ENCODE measurements at regions not wholly inside any gene's neighbourhood (a gene's known extent, or its start where the extent isn't known, plus 50 kb on each side); places are given as distances from the start of the nearest gene placed in this dataset.
"Not testable (repeated sequence)": the region's sequence is repeated elsewhere in the genome, so short reads cannot be mapped to it uniquely, and the experiment has no call there.

DNA sequence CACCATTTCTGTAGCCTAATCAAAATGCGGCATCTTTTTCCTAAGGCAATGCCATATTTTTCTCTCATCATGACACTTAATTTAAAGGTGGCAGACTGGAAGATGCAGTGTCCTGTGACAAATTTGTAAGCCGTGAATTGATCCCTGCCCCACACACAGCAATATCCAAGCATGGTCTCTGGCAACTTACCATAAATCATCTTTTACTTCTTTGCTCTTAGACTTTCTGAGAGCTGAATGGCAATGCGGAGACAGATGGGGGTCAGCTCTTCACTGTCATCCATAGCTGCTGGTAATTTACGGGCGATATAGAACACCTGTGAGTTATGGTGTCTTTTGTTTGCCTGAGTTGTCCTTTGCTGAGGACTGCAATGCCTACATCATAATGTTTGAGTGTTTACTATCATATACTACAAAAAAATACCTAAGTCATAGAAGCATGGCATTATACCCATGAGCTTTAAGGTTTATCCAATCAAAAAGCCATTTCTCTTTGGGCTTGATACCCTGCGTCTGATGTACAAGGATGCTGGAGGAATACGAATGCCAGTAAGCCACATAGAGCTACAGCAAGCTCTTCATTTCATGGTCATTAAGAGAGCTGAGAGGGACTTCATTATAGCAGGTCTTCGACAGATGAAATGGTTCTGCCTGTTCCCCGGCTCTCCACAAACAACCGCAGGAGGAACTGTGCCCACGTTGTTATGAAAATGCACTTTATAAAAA lies 148.1 kb downstream of the TRIML1 start:
- no peak for DNase-seq

- no peak for DNase-seq
These were observed 150.4 kb downstream of the TRIML1 start for GRCh38 chr4:188289531-188290125.

- DNase-seq: no peak
These were observed 156.7 kb downstream of the TRIML1 start for GRCh38 chr4:188295899-188296298.

DNA sequence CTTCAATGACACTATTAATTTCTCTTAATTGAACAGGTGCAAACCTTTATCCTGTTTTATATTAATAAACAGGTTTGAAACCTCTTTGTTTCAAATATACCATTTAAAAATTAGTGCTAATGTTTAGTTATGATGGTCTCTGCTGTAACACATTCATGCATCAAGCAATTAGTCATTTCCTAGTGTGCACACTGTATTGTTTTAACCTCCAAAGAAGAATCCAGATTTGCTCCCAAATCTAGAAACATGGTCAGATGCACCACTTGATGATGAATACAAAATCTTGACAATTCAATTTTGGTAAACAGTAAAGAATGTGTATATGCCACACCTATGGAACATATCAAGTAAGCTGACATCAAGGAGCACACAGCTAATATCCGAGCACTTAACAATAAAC lies 157.1 kb downstream of the TRIML1 start:
- DNase-seq: no peak

- DNase-seq: no peak
These were observed 158.6 kb downstream of the TRIML1 start for GRCh38 chr4:188297873-188298272.

DNA sequence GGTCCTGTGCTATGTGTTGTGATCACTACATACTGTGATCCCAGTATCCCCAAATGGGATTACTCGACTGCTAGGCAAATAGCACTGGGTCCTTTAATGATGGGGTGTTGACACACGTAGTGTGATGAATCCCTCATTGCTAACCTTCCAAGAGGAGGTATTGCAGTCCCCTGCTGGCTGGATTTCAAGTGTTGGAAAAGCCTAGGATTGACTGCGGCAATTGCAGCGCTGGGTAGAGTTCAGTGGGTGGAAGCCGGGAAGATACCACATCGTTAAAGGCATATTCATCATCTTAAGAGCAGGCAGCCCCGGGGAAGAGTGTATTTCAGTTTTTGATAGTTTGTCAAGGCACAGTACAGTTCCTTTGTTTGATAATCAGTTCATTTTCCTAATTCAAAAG lies 159.9 kb downstream of the TRIML1 start:
- DNase-seq: no peak

GRCh38 chr4:188300385-188300784 lies 161.1 kb downstream of the TRIML1 start:
- no peak for DNase-seq

DNA sequence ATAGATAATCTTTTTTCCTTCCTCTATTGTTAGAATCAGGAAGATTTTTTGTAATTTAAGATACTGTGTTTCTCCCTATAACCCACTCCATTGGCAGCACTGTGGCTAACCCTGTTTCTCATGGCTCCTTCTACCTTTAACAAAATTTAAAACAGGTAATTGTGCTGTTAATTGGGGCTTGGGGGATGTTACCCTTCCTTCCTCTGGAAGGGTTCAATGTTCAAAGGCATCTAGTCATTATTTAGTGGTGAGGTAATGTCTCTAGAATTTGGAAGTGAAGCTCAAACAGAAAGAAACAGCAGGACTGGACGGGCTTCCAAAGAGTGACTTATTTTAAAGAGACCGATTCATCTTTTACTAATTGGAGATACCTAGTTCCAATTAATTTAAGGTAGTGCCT lies 166.4 kb downstream of the TRIML1 start:
- DNase-seq: no peak

DNA sequence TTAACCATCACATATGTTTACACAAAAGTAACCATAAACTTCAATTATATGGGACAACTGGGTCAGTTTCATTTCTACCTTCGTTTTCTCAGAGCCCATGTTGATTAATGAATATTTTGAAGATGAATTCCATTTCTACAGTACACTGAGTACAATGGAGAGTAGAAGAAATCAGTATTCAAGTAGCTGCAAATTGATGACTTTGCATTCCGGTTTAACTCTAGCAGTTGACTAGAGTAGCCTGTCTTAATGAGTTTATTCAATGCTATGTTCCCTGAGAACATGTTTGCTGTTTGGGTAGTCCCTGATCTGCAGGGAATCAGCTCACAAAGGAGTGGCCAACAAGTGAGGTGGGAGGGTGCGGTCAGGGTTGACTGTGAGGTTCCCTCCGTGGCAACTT lies 168.3 kb downstream of the TRIML1 start:
- no peak for DNase-seq

DNA sequence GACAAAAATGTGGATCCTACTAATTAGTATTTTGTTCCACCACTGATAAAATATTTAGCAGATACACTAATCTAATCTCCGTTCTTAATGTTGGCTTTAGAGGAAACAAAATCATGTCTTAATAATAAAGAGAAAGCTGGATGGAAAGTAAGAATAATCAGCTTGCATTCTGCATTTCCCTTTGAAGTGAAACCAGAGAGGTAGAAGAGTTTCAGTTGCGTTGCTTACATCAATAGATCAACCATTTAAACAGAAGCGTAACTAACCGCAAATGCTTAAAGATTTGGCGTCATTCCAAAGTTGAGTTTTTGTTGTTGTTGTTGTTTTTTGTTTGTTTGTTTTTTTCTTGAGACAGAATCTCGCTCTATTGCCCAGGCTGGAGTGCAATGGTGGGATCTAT lies 168.9 kb downstream of the TRIML1 start:
- no peak for DNase-seq

- DNase-seq: no peak
These were observed 177.2 kb downstream of the TRIML1 start for GRCh38 chr4:188316391-188316790.

DNA sequence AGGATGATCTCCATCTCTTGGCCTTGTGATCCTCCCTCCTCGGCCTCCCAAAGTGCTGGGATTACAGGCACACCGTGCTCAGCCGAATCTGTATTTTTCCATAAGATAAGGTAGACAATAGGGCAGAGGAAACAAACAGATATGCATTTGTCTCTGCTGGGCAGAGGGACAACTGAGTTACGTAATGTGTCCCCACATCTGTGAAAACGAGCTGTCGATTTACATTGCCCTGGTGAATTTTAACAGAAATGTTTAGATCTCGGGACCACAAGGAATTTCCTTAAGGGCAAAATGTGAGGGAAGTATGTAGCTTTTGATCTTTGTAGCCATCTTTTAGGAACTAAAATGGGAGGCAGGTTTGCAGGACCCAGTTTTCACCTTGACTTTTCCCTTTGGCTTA lies 189.7 kb downstream of the TRIML1 start:
- no peak for DNase-seq

- DNase-seq: no peak
These were observed 190.3 kb downstream of the TRIML1 start for GRCh38 chr4:188329521-188329920.

DNA sequence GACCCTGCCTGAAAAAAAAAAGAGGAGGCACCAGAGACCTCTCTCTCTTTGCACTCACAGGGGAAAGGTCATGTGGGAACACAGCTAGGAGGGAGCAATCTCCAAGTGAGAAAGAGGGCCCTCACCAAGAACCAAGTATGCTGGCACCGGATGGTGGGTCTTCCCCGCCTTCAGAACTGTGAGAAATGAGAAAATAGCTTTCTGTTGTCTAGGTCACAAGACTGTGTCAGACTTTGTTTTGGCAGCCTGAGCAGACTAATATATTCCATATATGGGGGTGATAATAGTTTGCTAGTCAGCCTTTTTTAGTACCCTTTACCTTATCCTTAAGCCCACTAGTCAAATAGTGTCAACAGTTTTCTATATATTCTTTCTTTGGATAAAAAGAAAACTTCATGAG lies 193.0 kb downstream of the TRIML1 start:
- no peak for DNase-seq

GRCh38 chr4:188336891-188337290 lies 197.7 kb downstream of the TRIML1 start:
- DNase-seq: no peak

DNA sequence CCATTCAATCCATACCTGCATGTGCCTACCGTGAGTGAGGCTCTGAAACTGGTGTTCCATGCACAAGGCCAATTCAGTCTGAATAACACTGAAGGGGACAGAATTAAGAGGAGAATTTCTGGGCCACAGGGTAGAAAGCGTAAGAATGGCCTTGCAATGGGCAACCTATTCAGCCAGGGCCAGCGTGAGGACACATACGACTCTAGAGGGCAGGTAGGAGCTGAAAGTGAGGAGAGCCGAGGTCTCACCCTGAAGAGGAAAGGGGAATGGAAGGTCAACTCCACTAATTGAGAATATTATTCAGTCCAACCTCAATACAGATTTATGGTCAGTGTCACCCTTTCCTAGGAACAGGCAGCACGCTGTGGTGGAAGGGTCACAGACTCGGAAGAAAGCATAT lies 202.2 kb downstream of the TRIML1 start:
- no peak for DNase-seq

DNA sequence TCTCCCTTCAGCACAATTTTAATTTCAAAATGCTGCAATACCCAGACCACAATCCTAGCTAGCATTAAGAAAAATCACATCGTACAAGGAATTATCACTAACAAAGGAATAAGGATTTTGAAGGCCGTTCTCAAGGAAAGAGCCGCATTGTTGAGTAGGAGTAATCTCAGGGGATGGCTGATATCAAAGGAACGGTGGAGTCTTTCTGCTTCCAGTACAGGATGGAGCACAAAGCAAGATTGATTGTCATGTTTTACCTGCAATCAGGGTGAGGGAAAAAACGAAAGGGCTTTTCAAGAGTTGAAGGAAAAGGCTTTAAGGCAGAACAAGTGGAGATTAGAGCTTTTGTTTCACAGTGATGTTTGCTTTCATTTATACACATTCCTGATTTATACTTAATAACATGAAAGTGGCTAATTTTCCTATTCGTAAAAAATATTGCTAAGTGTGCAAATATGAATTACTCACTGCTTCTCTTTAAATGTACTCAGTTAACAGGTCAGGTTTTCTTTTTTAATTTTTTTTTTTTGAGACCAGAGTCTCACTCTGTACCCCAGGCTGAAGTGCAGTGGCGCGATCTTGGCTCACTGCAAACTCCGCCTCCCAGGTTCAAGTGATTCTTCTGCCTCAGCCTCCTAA lies 207.0 kb downstream of the TRIML1 start:
- DNase-seq: no peak

DNA sequence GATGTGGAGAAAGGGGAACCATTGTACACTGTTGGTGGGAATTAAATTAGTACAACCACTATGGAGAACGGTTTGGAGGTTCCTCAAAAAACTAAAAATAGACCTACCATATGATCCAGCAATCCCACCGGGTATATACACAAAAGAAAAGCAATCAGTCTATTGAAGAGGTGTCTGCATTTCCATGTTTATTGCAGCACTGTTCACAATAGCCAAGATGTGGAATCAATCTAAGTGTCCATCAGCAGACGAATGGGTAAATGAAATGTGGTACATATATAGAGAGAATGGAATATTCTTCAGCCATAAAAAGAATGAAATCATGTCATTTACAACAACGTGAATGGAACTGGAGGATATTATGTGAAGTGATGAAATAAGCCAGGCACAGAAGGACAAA lies 208.1 kb downstream of the TRIML1 start:
- no peak for DNase-seq

GRCh38 chr4:188349569-188349968 lies 210.3 kb downstream of the TRIML1 start:
- DNase-seq: not testable (repeated sequence)

DNA sequence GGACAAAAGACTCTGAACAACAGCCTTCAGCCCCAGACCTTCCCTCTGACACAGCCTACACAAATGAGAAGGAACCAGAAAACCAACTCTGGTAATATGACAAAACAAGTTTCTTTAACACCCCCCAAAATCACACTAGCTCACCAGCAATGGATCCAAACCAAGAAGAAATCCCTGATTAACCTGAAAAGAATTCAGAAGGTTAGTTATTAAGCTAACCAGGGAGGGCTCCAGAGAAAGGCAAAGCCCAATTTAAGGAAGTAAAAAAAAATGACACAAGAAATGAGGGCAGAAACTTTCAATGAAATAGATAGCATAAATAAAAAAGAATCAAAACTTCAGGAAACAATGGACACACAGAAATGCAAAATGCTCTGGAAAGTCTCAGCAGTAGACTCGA lies 224.0 kb downstream of the TRIML1 start:
- DNase-seq: no peak

DNA sequence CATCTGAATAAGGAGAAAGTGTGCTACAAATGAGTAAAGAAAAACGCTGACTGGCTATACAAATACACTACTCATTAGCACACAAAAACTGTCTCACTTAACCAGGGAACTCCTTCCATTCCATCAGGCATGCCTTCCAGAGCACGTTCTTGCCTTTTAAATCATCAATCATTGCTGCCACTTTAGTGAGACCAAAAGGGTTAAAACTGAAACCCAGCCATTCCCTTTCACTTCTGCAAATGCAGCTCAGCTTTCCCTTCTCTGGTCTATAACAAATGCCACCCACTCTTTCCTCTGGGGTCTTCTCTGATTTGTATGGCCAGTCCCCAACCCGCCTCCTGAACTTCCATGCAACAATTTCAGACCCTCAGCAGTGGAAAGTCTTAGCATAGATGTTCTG lies 231.5 kb downstream of the TRIML1 start:
- DNase-seq: no peak

DNA sequence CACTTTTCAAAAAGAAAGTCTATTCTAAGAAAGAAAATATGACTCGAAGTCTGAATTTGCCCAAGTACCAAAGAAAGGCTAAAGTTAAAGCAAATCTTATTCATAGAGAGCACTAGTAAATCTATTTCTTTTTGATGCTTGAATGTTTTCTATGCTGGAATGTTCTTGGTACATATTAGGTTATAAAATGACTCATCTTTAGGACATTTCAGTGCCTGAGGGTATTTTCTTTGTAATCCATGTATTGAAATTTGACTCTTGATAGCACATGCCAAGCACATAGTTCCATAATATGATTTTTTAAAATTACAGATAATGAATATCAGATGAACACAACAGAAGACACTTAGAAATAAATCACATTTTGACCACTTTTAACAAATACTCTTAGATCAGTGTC lies 232.8 kb downstream of the TRIML1 start:
- DNase-seq: no peak

- DNase-seq: no peak
These were observed 233.6 kb downstream of the TRIML1 start for GRCh38 chr4:188372829-188373228.

GRCh38 chr4:188374871-188375270 lies 235.6 kb downstream of the TRIML1 start:
- DNase-seq: no peak

GRCh38 chr4:188377816-188378215 lies 238.6 kb downstream of the TRIML1 start:
- no peak for DNase-seq
